HL-60 (cell line): ENCODE measurements at regions not wholly inside any gene's neighbourhood (a gene's known extent, or its start where the extent isn't known, plus 50 kb on each side); places are given as distances from the start of the nearest gene placed in this dataset.

Source experiments
- CTCF ChIP-seq: IDR thresholded peaks from one replicate; pipeline ENCODE4 v1.5.1; 2011; ENCODE audit warnings: low read length, control low read depth, inconsistent platforms; ENCODE audit not compliant: insufficient read depth
- GABPA ChIP-seq: IDR thresholded peaks from 2 replicates; pipeline ENCODE4 v1.6.1; 2012; ENCODE audit warnings: low read depth
- POLR2AphosphoS5 ChIP-seq: IDR thresholded peaks from 2 replicates; pipeline ENCODE4 v1.6.1; 2012; ENCODE audit warnings: low read depth
- REST ChIP-seq: IDR thresholded peaks from 2 replicates; pipeline ENCODE4 v1.6.1; 2012; ENCODE audit warnings: low read depth; ENCODE audit not compliant: insufficient replicate concordance
- SPI1 ChIP-seq: IDR thresholded peaks from 2 replicates; pipeline ENCODE4 v1.6.1; 2012; ENCODE audit warnings: low read depth, mild to moderate bottlenecking, borderline replicate concordance

- no peak for TF ChIP-seq CTCF
- TF ChIP-seq REST = no peak
- TF ChIP-seq POLR2AphosphoS5 = no peak
- TF ChIP-seq GABPA = no peak
- TF ChIP-seq SPI1 = no peak
Observed at GRCh38 chr12:105980085-105980484, 158.7 kb downstream of the NUAK1 start.
